ENCODE measurements at regions not wholly inside any gene's neighbourhood (a gene's known extent, or its start where the extent isn't known, plus 50 kb on each side); places are given as distances from the start of the nearest gene placed in this dataset.

DNA sequence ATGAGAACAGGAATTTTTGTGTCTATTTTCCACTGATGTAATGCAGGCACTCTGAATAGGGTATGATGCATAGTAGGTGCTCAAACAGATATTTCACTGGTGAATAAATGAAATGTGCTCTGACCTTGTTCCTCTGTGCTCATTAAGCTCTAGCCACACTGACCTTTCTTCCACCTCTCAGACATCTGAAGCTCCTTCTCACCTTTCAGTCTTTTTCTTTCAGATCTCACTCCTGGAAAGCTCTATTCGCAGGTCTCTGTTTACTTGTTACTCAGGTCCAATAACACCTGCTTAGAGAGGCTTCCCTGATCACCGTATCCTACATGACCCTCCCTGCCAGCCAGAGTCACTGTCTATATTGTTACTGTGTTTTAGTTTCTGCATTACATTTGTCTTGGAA lies 59.2 kb upstream of the IVNS1ABP start:
- no peaks in the 10 kb centered on the region for H3K9me2 ChIP-seq (ENCODE audit: low read depth, low read length)
- H3K4me2 ChIP-seq (ENCODE audit: low read length): no peak overlapping the region
- no peaks in the 10 kb centered on the region for H4K20me1 ChIP-seq (ENCODE audit: insufficient read depth, low read length)
- no peaks in the 10 kb centered on the region for H3F3A ChIP-seq (ENCODE audit: insufficient read depth, low read length)
- no peak for TF ChIP-seq EZH2 (IDR thresholded peaks at IDR 0.05; ENCODE audit: borderline replicate concordance, low read length)
- TF ChIP-seq, protein P1, sequence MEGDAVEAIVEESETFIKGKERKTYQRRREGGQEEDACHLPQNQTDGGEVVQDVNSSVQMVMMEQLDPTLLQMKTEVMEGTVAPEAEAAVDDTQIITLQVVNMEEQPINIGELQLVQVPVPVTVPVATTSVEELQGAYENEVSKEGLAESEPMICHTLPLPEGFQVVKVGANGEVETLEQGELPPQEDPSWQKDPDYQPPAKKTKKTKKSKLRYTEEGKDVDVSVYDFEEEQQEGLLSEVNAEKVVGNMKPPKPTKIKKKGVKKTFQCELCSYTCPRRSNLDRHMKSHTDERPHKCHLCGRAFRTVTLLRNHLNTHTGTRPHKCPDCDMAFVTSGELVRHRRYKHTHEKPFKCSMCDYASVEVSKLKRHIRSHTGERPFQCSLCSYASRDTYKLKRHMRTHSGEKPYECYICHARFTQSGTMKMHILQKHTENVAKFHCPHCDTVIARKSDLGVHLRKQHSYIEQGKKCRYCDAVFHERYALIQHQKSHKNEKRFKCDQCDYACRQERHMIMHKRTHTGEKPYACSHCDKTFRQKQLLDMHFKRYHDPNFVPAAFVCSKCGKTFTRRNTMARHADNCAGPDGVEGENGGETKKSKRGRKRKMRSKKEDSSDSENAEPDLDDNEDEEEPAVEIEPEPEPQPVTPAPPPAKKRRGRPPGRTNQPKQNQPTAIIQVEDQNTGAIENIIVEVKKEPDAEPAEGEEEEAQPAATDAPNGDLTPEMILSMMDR (IDR thresholded peaks at IDR 0.05; ENCODE audit: low read length): no peak
- no peak overlapping the region for H2AFZ ChIP-seq (ENCODE audit: low read length)
- no peaks in the 10 kb centered on the region for H3K36me3 ChIP-seq (ENCODE audit: insufficient read depth, low read length)
- H3K4me1 ChIP-seq (ENCODE audit: insufficient read depth, low read length, severe bottlenecking): no peaks in the 10 kb centered on the region
- no peaks in the 10 kb centered on the region for H3K9me3 ChIP-seq (ENCODE audit: low read length)
- no peaks in the 10 kb centered on the region for H3K79me2 ChIP-seq (ENCODE audit: insufficient read depth, low read length)
- H3K9ac ChIP-seq (ENCODE audit: low read length): no peak overlapping the region
- H3K27me3 ChIP-seq (ENCODE audit: insufficient read depth, low read length): no peaks in the 10 kb centered on the region
- no peak overlapping the region for H3K4me3 ChIP-seq (ENCODE audit: low read depth, low read length, poor library complexity, severe bottlenecking)
- no peak overlapping the region for H3K27ac ChIP-seq (ENCODE audit: low read depth, low read length, poor library complexity, severe bottlenecking)

DNA sequence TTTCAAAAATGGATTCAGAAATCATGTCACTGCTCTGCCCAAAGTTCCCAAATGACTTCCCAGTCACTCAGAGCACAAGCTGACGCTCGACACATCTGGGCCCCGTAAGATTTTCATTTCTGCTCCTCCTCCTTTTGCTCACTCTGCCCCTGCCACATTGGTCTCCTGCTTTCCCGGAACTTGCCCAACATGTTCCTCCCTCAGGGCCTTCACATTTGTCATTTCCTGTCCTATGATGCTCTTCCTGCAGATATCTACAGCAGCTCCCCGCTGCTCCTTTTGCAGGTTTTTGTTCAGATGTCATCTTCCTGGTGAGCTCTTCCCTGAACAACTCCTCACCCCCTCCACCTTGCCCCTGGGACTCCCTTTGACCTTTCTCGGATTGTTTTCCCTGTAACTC lies 58.5 kb upstream of the IVNS1ABP start:
- no peaks in the 10 kb centered on the region for H3K36me3 ChIP-seq (ENCODE audit: insufficient read depth, low read length)
- H3K9ac ChIP-seq (ENCODE audit: low read length): no peak overlapping the region
- no peak overlapping the region for H2AFZ ChIP-seq (ENCODE audit: low read length)
- H3K9me2 ChIP-seq (ENCODE audit: low read depth, low read length): no peaks in the 10 kb centered on the region
- TF ChIP-seq, protein P1 (IDR thresholded peaks at IDR 0.05; ENCODE audit: low read length): no peak
- no peak for TF ChIP-seq EZH2 (IDR thresholded peaks at IDR 0.05; ENCODE audit: borderline replicate concordance, low read length)
- H3K79me2 ChIP-seq (ENCODE audit: insufficient read depth, low read length): no peaks in the 10 kb centered on the region
- no peaks in the 10 kb centered on the region for H3K27me3 ChIP-seq (ENCODE audit: insufficient read depth, low read length)
- H3K9me3 ChIP-seq (ENCODE audit: low read length): no peaks in the 10 kb centered on the region
- H3K4me3 ChIP-seq (ENCODE audit: low read depth, low read length, poor library complexity, severe bottlenecking): no peak overlapping the region
- H3K27ac ChIP-seq (ENCODE audit: low read depth, low read length, poor library complexity, severe bottlenecking): no peak overlapping the region
- no peaks in the 10 kb centered on the region for H3F3A ChIP-seq (ENCODE audit: insufficient read depth, low read length)
- H4K20me1 ChIP-seq (ENCODE audit: insufficient read depth, low read length): no peaks in the 10 kb centered on the region
- H3K4me2 ChIP-seq (ENCODE audit: low read length): no peak overlapping the region
- H3K4me1 ChIP-seq (ENCODE audit: insufficient read depth, low read length, severe bottlenecking): no peaks in the 10 kb centered on the region

DNA sequence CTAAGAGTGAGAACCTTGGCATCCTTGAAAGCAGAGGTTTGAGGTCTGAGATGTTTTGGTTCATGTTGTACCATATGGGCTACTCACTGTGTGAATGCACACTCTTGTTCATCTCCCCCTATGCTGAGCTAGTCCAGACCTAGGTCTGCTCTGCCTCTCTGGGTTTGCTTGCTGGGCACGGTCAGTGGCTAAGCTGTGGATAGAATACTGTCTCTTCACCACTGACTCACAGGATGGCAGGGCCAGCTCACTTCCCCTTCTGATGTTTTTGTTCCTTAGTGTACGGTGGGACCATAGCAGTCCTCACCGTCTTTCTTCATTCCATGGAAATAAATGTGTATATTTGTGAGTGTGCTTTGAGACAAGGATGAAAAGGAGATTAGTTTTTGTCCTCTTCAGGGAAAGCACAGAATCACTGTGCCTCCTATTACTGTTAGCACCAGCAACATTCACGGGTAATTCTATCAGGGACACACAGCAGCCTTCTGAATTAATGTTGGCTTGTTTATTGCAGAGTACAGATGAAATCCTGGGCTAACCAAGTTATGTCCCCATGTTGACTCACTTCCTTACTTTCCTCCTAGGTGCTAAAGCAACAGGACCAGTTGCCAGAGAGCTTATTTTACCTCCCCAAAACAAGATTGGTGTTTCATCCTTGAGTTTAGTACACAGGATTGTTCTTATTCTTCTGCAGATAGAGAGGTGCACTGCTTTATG lies 56.9 kb upstream of the IVNS1ABP start:
- Histone ChIP-seq H2AFZ (ENCODE audit: low read length) (no peak overlapping the region), H3K4me2 (ENCODE audit: low read length) (no peak overlapping the region), H3K4me1 (ENCODE audit: insufficient read depth, low read length, severe bottlenecking) (no peaks in the 10 kb centered on the region), H3K27ac (ENCODE audit: low read depth, low read length, poor library complexity, severe bottlenecking) (no peak overlapping the region), H3K4me3 (ENCODE audit: low read depth, low read length, poor library complexity, severe bottlenecking) (no peak overlapping the region), H4K20me1 (ENCODE audit: insufficient read depth, low read length) (no peaks in the 10 kb centered on the region), H3K79me2 (ENCODE audit: insufficient read depth, low read length) (no peaks in the 10 kb centered on the region), H3F3A (ENCODE audit: insufficient read depth, low read length) (no peaks in the 10 kb centered on the region), H3K9me3 (ENCODE audit: low read length) (no peaks in the 10 kb centered on the region), H3K36me3 (ENCODE audit: insufficient read depth, low read length) (no peaks in the 10 kb centered on the region), H3K9ac (ENCODE audit: low read length) (no peak overlapping the region), H3K27me3 (ENCODE audit: insufficient read depth, low read length) (no peaks in the 10 kb centered on the region), H3K9me2 (ENCODE audit: low read depth, low read length) (no peaks in the 10 kb centered on the region)
- no peak for TF ChIP-seq EZH2 (IDR thresholded peaks at IDR 0.05; ENCODE audit: borderline replicate concordance, low read length)
- TF ChIP-seq, protein P1 (IDR thresholded peaks at IDR 0.05; ENCODE audit: low read length): no peak
